SK-N-MC (cell line): ENCODE measurements at regions not wholly inside any gene's neighbourhood (a gene's known extent, or its start where the extent isn't known, plus 50 kb on each side); places are given as distances from the start of the nearest gene placed in this dataset.

Experiments used
- EZH2 ChIP-seq: fragments of 200-600 bp; sonication (generic); IDR thresholded peaks from one replicate; pipeline ENCODE4 v1.6.1; 2017; ENCODE audit warnings: antibody characterized with exemption
- POLR2AphosphoS5 ChIP-seq: IDR thresholded peaks from 2 replicates; pipeline ENCODE4 v1.6.1; 2012; ENCODE audit warnings: mild to moderate bottlenecking, low read depth, low read length, borderline replicate concordance

GRCh38 chr7:84479059-84479458 lies 284.5 kb upstream of the SEMA3A start:
- TF ChIP-seq EZH2 (no peak), POLR2AphosphoS5 (no peak)
